ENCODE measurements at regions not wholly inside any gene's neighbourhood (a gene's known extent, or its start where the extent isn't known, plus 50 kb on each side); places are given as distances from the start of the nearest gene placed in this dataset.
A peak's percentile ranks its signal among the peaks of the same experiment; 100 is the strongest.

GRCh38 chr2:8278709-8279354, 403.0 kb upstream of the ID2 start:
- Histone ChIP-seq H3K36me3 (ENCODE audit: insufficient read depth, low read length) (no peaks in the 10 kb centered on the region), H3K9me3 (ENCODE audit: insufficient read depth, low read depth, low read length) (no peaks in the 10 kb centered on the region), H3K9ac (ENCODE audit: low read depth, low read length, poor library complexity, severe bottlenecking) (no peak overlapping the region), H3K79me2 (ENCODE audit: insufficient read depth, low read length) (no peaks in the 10 kb centered on the region), H3K4me2 (ENCODE audit: low read depth, low read length, poor library complexity, severe bottlenecking) (no peak overlapping the region), H3K4me1 (ENCODE audit: insufficient read depth, low read length, poor library complexity, severe bottlenecking) (peaks cover 34% of the 10 kb centered on the region), H2AFZ (ENCODE audit: low read length) (no peak overlapping the region), H3K9me2 (replicated peaks; ENCODE audit: low read depth, low read length) (no peaks in the 10 kb centered on the region), H4K20me1 (ENCODE audit: insufficient read depth, low read length, poor library complexity, severe bottlenecking) (no peaks in the 10 kb centered on the region), H3K27me3 (ENCODE audit: insufficient read depth, low read length, poor library complexity, severe bottlenecking) (no peaks in the 10 kb centered on the region), H3K4me3 (ENCODE audit: low read length, poor library complexity, severe bottlenecking) (no peak overlapping the region), H3F3A (ENCODE audit: low read depth) (peaks cover 4% of the 10 kb centered on the region; the same call in 1 of the 2 replicates)
- no peak for TF ChIP-seq EZH2phosphoT487 (IDR thresholded peaks at IDR 0.05; ENCODE audit: borderline replicate concordance)
- TF ChIP-seq, protein P1, sequence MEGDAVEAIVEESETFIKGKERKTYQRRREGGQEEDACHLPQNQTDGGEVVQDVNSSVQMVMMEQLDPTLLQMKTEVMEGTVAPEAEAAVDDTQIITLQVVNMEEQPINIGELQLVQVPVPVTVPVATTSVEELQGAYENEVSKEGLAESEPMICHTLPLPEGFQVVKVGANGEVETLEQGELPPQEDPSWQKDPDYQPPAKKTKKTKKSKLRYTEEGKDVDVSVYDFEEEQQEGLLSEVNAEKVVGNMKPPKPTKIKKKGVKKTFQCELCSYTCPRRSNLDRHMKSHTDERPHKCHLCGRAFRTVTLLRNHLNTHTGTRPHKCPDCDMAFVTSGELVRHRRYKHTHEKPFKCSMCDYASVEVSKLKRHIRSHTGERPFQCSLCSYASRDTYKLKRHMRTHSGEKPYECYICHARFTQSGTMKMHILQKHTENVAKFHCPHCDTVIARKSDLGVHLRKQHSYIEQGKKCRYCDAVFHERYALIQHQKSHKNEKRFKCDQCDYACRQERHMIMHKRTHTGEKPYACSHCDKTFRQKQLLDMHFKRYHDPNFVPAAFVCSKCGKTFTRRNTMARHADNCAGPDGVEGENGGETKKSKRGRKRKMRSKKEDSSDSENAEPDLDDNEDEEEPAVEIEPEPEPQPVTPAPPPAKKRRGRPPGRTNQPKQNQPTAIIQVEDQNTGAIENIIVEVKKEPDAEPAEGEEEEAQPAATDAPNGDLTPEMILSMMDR (conservative IDR thresholded peaks at IDR 0.05; ENCODE audit: low read length), result no peak

GRCh38 chr2:8279506-8279905, 402.4 kb upstream of the ID2 start:
- no peaks in the 10 kb centered on the region for H3K27me3 ChIP-seq (ENCODE audit: insufficient read depth, low read length, poor library complexity, severe bottlenecking)
- no peak overlapping the region for H3K4me3 ChIP-seq (ENCODE audit: low read length, poor library complexity, severe bottlenecking)
- H3K9me3 ChIP-seq (ENCODE audit: insufficient read depth, low read depth, low read length), result no peaks in the 10 kb centered on the region
- H3K4me1 ChIP-seq (ENCODE audit: insufficient read depth, low read length, poor library complexity, severe bottlenecking), result peaks cover 37% of the 10 kb centered on the region
- H3K79me2 ChIP-seq (ENCODE audit: insufficient read depth, low read length), result no peaks in the 10 kb centered on the region
- H3K36me3 ChIP-seq (ENCODE audit: insufficient read depth, low read length), result no peaks in the 10 kb centered on the region
- H3K4me2 ChIP-seq (ENCODE audit: low read depth, low read length, poor library complexity, severe bottlenecking), result no peak overlapping the region
- H3K9ac ChIP-seq (ENCODE audit: low read depth, low read length, poor library complexity, severe bottlenecking), result no peak overlapping the region
- H2AFZ ChIP-seq (ENCODE audit: low read length), result no peak overlapping the region
- H3F3A ChIP-seq (ENCODE audit: low read depth), result peaks cover 4% of the 10 kb centered on the region; the same call in 1 of the 2 replicates
- H4K20me1 ChIP-seq (ENCODE audit: insufficient read depth, low read length, poor library complexity, severe bottlenecking), result no peaks in the 10 kb centered on the region
- TF ChIP-seq EZH2phosphoT487 (IDR thresholded peaks at IDR 0.05; ENCODE audit: borderline replicate concordance), result no peak
- TF ChIP-seq, protein P1 (conservative IDR thresholded peaks at IDR 0.05; ENCODE audit: low read length), result no peak
- H3K9me2 ChIP-seq (replicated peaks; ENCODE audit: low read depth, low read length), result no peaks in the 10 kb centered on the region

- H3K9me2 ChIP-seq (replicated peaks; ENCODE audit: low read depth, low read length), result no peaks in the 10 kb centered on the region
- H3F3A ChIP-seq (ENCODE audit: low read depth), result peaks cover 4% of the 10 kb centered on the region; the same call in 1 of the 2 replicates
- H3K4me3 ChIP-seq (ENCODE audit: low read length, poor library complexity, severe bottlenecking), result no peak overlapping the region
- no peaks in the 10 kb centered on the region for H3K79me2 ChIP-seq (ENCODE audit: insufficient read depth, low read length)
- no peaks in the 10 kb centered on the region for H3K9me3 ChIP-seq (ENCODE audit: insufficient read depth, low read depth, low read length)
- no peak for TF ChIP-seq EZH2phosphoT487 (IDR thresholded peaks at IDR 0.05; ENCODE audit: borderline replicate concordance)
- TF ChIP-seq, protein P1 (conservative IDR thresholded peaks at IDR 0.05; ENCODE audit: low read length), result no peak
- H3K4me1 ChIP-seq (ENCODE audit: insufficient read depth, low read length, poor library complexity, severe bottlenecking), result peaks cover 51% of the 10 kb centered on the region
- no peaks in the 10 kb centered on the region for H3K36me3 ChIP-seq (ENCODE audit: insufficient read depth, low read length)
- H3K9ac ChIP-seq (ENCODE audit: low read depth, low read length, poor library complexity, severe bottlenecking), result peak overlapping the region; percentile 48
- H3K27me3 ChIP-seq (ENCODE audit: insufficient read depth, low read length, poor library complexity, severe bottlenecking), result no peaks in the 10 kb centered on the region
- H2AFZ ChIP-seq (ENCODE audit: low read length), result no peak overlapping the region
- no peaks in the 10 kb centered on the region for H4K20me1 ChIP-seq (ENCODE audit: insufficient read depth, low read length, poor library complexity, severe bottlenecking)
- H3K4me2 ChIP-seq (ENCODE audit: low read depth, low read length, poor library complexity, severe bottlenecking), result no peak overlapping the region
These were observed 400.6 kb upstream of the ID2 start for GRCh38 chr2:8281234-8281633.

Measured in Loucy (cell line).